ENCODE measurements at regions not wholly inside any gene's neighbourhood (a gene's known extent, or its start where the extent isn't known, plus 50 kb on each side); places are given as distances from the start of the nearest gene placed in this dataset.
"Not testable (repeated sequence)": the region's sequence is repeated elsewhere in the genome, so short reads cannot be mapped to it uniquely, and the experiment has no call there.

DNA sequence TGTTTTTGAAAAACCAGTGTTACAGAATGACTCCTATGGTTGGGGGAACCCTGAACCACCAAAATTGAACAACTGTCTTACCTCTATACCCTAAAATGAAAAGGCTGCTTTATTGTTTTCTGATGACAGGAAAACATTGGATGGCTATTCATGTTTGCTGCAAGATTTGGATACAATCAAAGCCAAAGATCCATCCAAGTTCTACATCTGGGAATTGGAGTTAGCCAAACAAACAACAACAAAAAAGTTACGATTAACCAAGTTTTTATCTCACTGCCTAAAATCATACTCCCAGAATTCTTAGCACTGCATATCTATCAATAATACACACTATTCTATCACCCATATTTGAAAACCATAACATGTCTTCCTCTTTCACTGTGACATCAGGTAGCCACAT lies 349.7 kb upstream of the SLC7A11 start:
- H3K27me3 ChIP-seq: no peaks in the 10 kb centered on the region

DNA sequence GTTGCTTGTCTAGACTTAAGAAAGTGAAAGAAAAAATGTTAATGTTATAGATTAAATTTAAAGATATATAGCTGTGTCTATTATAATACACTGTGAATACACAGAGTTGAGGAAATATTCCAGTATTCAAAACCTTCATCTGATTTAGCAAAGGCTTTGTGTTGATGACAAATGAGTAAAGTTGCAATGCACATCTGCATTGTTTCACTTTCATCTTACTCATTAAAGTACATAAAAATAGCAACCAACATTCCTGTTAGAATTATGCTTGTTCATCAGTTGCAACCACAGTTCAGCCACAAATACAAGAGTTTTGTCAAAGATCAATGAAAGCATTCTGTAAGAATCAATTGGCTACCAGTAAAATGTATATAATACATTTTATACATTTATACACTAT lies 346.4 kb upstream of the SLC7A11 start:
- H3K4me1 ChIP-seq: no peaks in the 10 kb centered on the region
- intact Hi-C loops (cut with DNase I; ENCODE audit: low total_unique reads): no loop called here
- TF ChIP-seq, protein P1, sequence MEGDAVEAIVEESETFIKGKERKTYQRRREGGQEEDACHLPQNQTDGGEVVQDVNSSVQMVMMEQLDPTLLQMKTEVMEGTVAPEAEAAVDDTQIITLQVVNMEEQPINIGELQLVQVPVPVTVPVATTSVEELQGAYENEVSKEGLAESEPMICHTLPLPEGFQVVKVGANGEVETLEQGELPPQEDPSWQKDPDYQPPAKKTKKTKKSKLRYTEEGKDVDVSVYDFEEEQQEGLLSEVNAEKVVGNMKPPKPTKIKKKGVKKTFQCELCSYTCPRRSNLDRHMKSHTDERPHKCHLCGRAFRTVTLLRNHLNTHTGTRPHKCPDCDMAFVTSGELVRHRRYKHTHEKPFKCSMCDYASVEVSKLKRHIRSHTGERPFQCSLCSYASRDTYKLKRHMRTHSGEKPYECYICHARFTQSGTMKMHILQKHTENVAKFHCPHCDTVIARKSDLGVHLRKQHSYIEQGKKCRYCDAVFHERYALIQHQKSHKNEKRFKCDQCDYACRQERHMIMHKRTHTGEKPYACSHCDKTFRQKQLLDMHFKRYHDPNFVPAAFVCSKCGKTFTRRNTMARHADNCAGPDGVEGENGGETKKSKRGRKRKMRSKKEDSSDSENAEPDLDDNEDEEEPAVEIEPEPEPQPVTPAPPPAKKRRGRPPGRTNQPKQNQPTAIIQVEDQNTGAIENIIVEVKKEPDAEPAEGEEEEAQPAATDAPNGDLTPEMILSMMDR (IDR thresholded peaks at IDR 0.05): no peak
- TF ChIP-seq POLR2AphosphoS5 (IDR thresholded peaks at IDR 0.05): no peak
- TF ChIP-seq POLR2A (IDR thresholded peaks at IDR 0.05): no peak
- H3K9me3 ChIP-seq: no peaks in the 10 kb centered on the region
- no peak overlapping the region for H3K27ac ChIP-seq
- DNase-seq (ENCODE audit: low spot score in 2 of 2): no peak
- no peak overlapping the region for H3K4me3 ChIP-seq
- H3K27me3 ChIP-seq: no peaks in the 10 kb centered on the region
- H3K36me3 ChIP-seq: no peaks in the 10 kb centered on the region

More for the DNA sequence above, 349.7 kb upstream of the SLC7A11 start:
- TF ChIP-seq, protein P1 (IDR thresholded peaks at IDR 0.05): no peak
- TF ChIP-seq POLR2AphosphoS5 (IDR thresholded peaks at IDR 0.05) (no peak), POLR2A (IDR thresholded peaks at IDR 0.05) (no peak)
- no peaks in the 10 kb centered on the region for H3K4me1 ChIP-seq
- H3K9me3 ChIP-seq: no peaks in the 10 kb centered on the region
- no peak overlapping the region for H3K27ac ChIP-seq
- intact Hi-C loops (cut with DNase I; ENCODE audit: low total_unique reads): no loop called here
- DNase-seq (ENCODE audit: low spot score in 2 of 2): no peak
- no peaks in the 10 kb centered on the region for H3K36me3 ChIP-seq
- H3K4me3 ChIP-seq: no peak overlapping the region

DNA sequence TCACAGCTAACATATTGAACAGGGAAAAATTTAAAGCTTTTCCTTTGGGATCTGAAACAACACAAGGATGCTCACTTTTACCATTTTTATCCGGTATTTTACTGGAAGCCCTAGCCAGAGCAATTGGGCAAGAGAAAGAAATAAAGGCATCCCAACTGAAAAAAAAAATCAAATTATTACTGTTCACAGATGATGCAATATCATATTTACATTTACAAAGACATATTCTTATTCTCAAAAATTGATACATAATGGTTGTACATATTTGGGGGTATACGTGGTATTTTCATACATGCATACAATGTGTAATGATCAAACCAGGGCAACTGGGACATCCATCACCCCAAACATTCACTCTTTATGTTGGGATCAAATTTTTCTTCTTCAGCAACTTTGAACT lies 337.0 kb upstream of the SLC7A11 start:
- Histone ChIP-seq H3K9me3 (peaks cover 0 to 25% of the 10 kb centered on the region in 2 donors), H3K27ac (no peak overlapping the region), H3K4me3 (no peak overlapping the region), H3K36me3 (no peaks in the 10 kb centered on the region), H3K27me3 (no peaks in the 10 kb centered on the region), H3K4me1 (no peaks in the 10 kb centered on the region)
- DNase-seq (ENCODE audit: low spot score in 2 of 2): no peak
- TF ChIP-seq POLR2AphosphoS5 (IDR thresholded peaks at IDR 0.05): no peak
- intact Hi-C loops (cut with DNase I; ENCODE audit: low total_unique reads): no loop called here

DNA sequence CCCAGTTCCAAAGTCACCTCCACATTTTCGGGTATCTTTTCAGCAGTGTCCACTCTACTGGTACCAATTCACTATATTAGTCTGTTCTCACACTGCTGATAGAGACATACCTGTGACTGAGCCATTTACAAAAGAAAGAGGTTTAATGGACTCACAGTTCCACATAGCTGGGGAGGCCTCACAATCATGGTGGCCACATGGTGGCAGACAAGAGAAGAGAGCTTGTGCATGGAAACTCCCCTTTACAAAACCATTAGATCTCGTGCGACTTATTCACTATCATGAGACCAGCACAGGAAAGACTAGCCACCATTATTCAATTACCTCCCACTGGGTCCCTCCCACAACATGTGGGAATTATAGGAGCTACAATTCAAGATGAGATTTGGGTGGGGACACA lies 335.7 kb upstream of the SLC7A11 start:
- H3K9me3 ChIP-seq: peaks cover 0 to 25% of the 10 kb centered on the region in 2 donors
- intact Hi-C loops (cut with DNase I; ENCODE audit: low total_unique reads); H3K36me3 ChIP-seq; H3K4me1 ChIP-seq; H3K27ac ChIP-seq; H3K27me3 ChIP-seq; DNase-seq (ENCODE audit: low spot score in 2 of 2); H3K4me3 ChIP-seq: not testable (repeated sequence)

DNA sequence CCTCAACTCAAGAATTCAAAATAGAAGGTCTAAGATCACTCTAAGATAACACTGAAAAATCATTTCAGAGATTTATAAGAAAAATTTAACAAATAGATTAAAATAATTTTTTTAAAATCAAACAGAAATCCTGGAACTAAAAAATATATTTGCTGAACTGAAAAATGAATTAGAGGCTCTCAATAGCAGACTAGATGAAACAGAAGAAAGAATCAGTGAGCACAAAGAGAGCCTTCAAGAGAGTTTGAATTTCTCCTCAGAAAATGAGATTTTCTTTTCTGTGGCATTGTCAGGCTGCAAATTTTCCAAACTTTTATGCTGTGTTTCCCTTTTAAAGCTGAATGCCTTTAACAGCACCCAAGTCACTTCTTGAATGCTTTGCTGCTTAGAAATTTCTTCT lies 335.0 kb upstream of the SLC7A11 start:
- peaks cover 0 to 25% of the 10 kb centered on the region in 2 donors for H3K9me3 ChIP-seq

DNA sequence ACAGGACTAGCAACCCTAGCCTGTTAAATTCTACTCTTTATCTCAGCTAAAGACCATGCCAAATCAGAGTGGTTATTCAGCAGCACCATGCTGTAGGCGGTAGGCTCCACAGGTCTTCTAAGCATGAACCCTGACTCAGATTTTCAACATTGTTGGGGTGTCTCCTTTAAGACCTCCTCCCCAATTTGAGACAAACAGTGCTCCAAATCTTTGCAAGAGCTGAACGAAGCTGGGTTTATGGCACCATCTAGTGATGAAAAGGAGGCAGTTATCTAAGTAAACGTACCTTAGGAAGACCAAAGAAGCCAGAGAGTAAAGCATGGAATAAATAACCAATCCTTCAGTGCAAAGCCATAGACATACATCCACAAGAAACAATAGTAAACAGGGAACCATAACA lies 334.5 kb upstream of the SLC7A11 start:
- intact Hi-C loops (cut with DNase I; ENCODE audit: low total_unique reads): no loop called here
- H3K36me3 ChIP-seq: no peaks in the 10 kb centered on the region
- DNase-seq (ENCODE audit: low spot score in 2 of 2): no peak
- H3K27me3 ChIP-seq: no peaks in the 10 kb centered on the region
- H3K27ac ChIP-seq: no peak overlapping the region
- H3K4me1 ChIP-seq: no peaks in the 10 kb centered on the region
- TF ChIP-seq, protein P1 (IDR thresholded peaks at IDR 0.05): no peak
- TF ChIP-seq POLR2A (IDR thresholded peaks at IDR 0.05): no peak
- no peak for TF ChIP-seq POLR2AphosphoS5 (IDR thresholded peaks at IDR 0.05)
- H3K4me3 ChIP-seq: no peak overlapping the region
- peaks cover 0 to 25% of the 10 kb centered on the region in 2 donors for H3K9me3 ChIP-seq

More for the DNA sequence above, 335.0 kb upstream of the SLC7A11 start:
- Histone ChIP-seq H3K27me3 (no peaks in the 10 kb centered on the region), H3K36me3 (no peaks in the 10 kb centered on the region), H3K4me1 (no peaks in the 10 kb centered on the region), H3K27ac (no peak overlapping the region), H3K4me3 (no peak overlapping the region)
- TF ChIP-seq POLR2A (IDR thresholded peaks at IDR 0.05) (no peak), POLR2AphosphoS5 (IDR thresholded peaks at IDR 0.05) (no peak)
- TF ChIP-seq, protein P1 (IDR thresholded peaks at IDR 0.05): no peak
- intact Hi-C loops (cut with DNase I; ENCODE audit: low total_unique reads): no loop called here
- no peak for DNase-seq (ENCODE audit: low spot score in 2 of 2)
